Endothelial cell of umbilical vein (primary cell): ENCODE measurements at regions not wholly inside any gene's neighbourhood (a gene's known extent, or its start where the extent isn't known, plus 50 kb on each side); places are given as distances from the start of the nearest gene placed in this dataset.

Experiments
- BruUV-seq: library from RNA; stranded (reverse); fragments of 400-500 nt; replicated peaks from 2 replicates; lab custom pipeline; 2021; lab: Mats Ljungman, UMichigan
- CTCF ChIA-PET: fragments of 300-600, 350-600 bp; sonication (Branson Sonifier 250); formaldehyde crosslinking; loops from one replicate; lab custom pipeline; 2021; ENCODE audit warnings: antibody characterized with exemption, inconsistent platforms; lab: Charles Lee
- POLR2A ChIA-PET: fragments of 300-600, 350-600 bp; sonication (Branson Sonifier 250); formaldehyde crosslinking; loops from one replicate; lab custom pipeline; 2021; ENCODE audit warnings: antibody characterized with exemption, inconsistent platforms; lab: Charles Lee
- DNase-seq: peaks from one replicate; pipeline ENCODE4 v3.0.0-alpha.2; 2011; ENCODE audit warnings: low read depth, low spot score
- FAIRE-seq: peaks from 2 replicates; lab custom pipeline; 2011; peaks lifted over from hg19 to GRCh38; lab: Jason Lieb, UNC
- H2AFZ ChIP-seq: 2 replicates; pipeline ENCODE4 v1.6.0; 2012; ENCODE audit warnings: low read depth, low read length, control low read depth, inconsistent platforms
- H3K27ac ChIP-seq: 2 replicates; pipeline ENCODE4 v1.5.1; 2011; ENCODE audit warnings: low read depth, mild to moderate bottlenecking, control low read depth, low read length, moderate library complexity; ENCODE audit not compliant: insufficient read depth
- H3K27me3 ChIP-seq, 2 experiments: 2 replicates each; pipeline versions ENCODE4 v1.6.0 to v1.6.1; 2011; ENCODE audit warnings: low read length in 2 of 2, mixed read lengths in 1 of 2; ENCODE audit not compliant: control insufficient read depth in 2 of 2, insufficient read depth in 2 of 2
- H3K36me3 ChIP-seq, 2 experiments: 2 replicates in 1 of 2; 3 replicates in 1 of 2; pipeline ENCODE4 v1.5.1; 2011; ENCODE audit warnings: low read length in 2 of 2, mild to moderate bottlenecking in 1 of 2, moderate library complexity in 1 of 2; ENCODE audit not compliant: control insufficient read depth in 2 of 2, insufficient read depth in 2 of 2; ENCODE audit errors: extremely low read depth in 1 of 2
- H3K4me1 ChIP-seq: 3 replicates; pipeline ENCODE4 v1.5.1; 2011; ENCODE audit warnings: mild to moderate bottlenecking, low read length; ENCODE audit not compliant: control insufficient read depth, insufficient read depth; ENCODE audit errors: extremely low read depth
- H3K4me2 ChIP-seq: 2 replicates; pipeline ENCODE4 v1.6.1; 2011; ENCODE audit warnings: low read length, control low read depth, mixed read lengths; ENCODE audit not compliant: insufficient read depth
- H3K4me3 ChIP-seq, 3 experiments: fragments of 200-600 bp in 1 of 3; sonication (generic), shearing (Covaris generic) in 1 of 3; replicated peaks in 1 of 3; 2 replicates each; pipeline ENCODE4 v1.5.1; 2011 to 2016; ENCODE audit warnings: control low read depth in 3 of 3, low read length in 3 of 3, mild to moderate bottlenecking in 2 of 3, inconsistent platforms in 1 of 3, low read depth in 1 of 3, moderate library complexity in 1 of 3; ENCODE audit not compliant: insufficient read depth in 1 of 3
- H3K79me2 ChIP-seq: 2 replicates; pipeline ENCODE4 v1.6.0; 2012; ENCODE audit warnings: low read length, inconsistent platforms; ENCODE audit not compliant: control insufficient read depth, insufficient read depth
- H3K9ac ChIP-seq: replicated peaks from 2 replicates; pipeline ENCODE3; 2011; ENCODE audit warnings: low read length, control low read depth; ENCODE audit not compliant: insufficient read depth; ENCODE audit errors: extremely low read depth
- H3K9me1 ChIP-seq: replicated peaks from 3 replicates; pipeline ENCODE4 v1.6.0; 2011; ENCODE audit warnings: mild to moderate bottlenecking, low read length; ENCODE audit not compliant: control insufficient read depth, insufficient read depth; ENCODE audit errors: extremely low read depth
- H3K9me3 ChIP-seq: replicated peaks from 2 replicates; pipeline ENCODE4 v1.5.1; 2012; ENCODE audit warnings: low read length, inconsistent platforms; ENCODE audit not compliant: control insufficient read depth, insufficient read depth
- H4K20me1 ChIP-seq: replicated peaks from 2 replicates; pipeline ENCODE3; 2011; ENCODE audit warnings: mild to moderate bottlenecking, low read length; ENCODE audit not compliant: control insufficient read depth, insufficient read depth; ENCODE audit errors: extremely low read depth
- CTCF ChIP-seq, 2 donors: IDR thresholded peaks; 1 replicate in 1 of 2; 2 replicates in 1 of 2; pipeline ENCODE4 v1.5.1; 2011; ENCODE audit warnings: low read length in 2 of 2, mild to moderate bottlenecking in 2 of 2, moderate library complexity in 2 of 2, control low read depth in 1 of 2, inconsistent platforms in 1 of 2, low read depth in 1 of 2; ENCODE audit not compliant: insufficient read depth in 1 of 2; ENCODE audit errors: extremely low read depth in 1 of 2
- EZH2 ChIP-seq: IDR thresholded peaks from 2 replicates; pipeline ENCODE4 v1.6.1; 2012; ENCODE audit warnings: borderline replicate concordance, low read depth, mild to moderate bottlenecking, moderate library complexity, low read length, inconsistent platforms; ENCODE audit not compliant: severe bottlenecking
- FOS ChIP-seq: IDR thresholded peaks from 2 replicates; pipeline ENCODE4 v1.6.1; 2011; ENCODE audit warnings: mild to moderate bottlenecking, low read length, moderate library complexity, borderline replicate concordance; ENCODE audit not compliant: insufficient read depth
- GATA2 ChIP-seq: IDR thresholded peaks from 2 replicates; pipeline ENCODE4 v1.7.0; 2011; ENCODE audit warnings: low read depth, mild to moderate bottlenecking, moderate library complexity, mixed read lengths, low read length; ENCODE audit not compliant: insufficient read length, insufficient read depth
- JUN ChIP-seq: IDR thresholded peaks from 2 replicates; pipeline ENCODE4 v1.6.1; 2011; ENCODE audit warnings: borderline replicate concordance, low read depth; ENCODE audit not compliant: insufficient read length, insufficient read depth
- MAX ChIP-seq: IDR thresholded peaks from 2 replicates; pipeline ENCODE4 v1.6.1; 2011; ENCODE audit not compliant: insufficient read depth, insufficient read length
- MYC ChIP-seq: IDR thresholded peaks from one replicate; pipeline ENCODE4 v1.6.1; 2011; ENCODE audit warnings: mild to moderate bottlenecking, low read depth, low read length
- POLR2A ChIP-seq: IDR thresholded peaks from 2 replicates; pipeline ENCODE4 v1.6.1; 2012; ENCODE audit warnings: low read depth, mild to moderate bottlenecking, control low read depth, low read length
- POLR2AphosphoS5 ChIP-seq: IDR thresholded peaks from 2 replicates; pipeline ENCODE4 v1.6.1; 2012; ENCODE audit warnings: low read depth, mild to moderate bottlenecking, control low read depth, low read length, moderate library complexity; ENCODE audit not compliant: insufficient read depth
- dilution Hi-C: fragments of 300-500 bp; cut with MboI; formaldehyde crosslinking; loops from one replicate; pipeline ENCODE4 v1.15.0; 2019; ENCODE audit warnings: low sequenced_read_pairs; ENCODE audit not compliant: extremely low pct_ligation_motif_present
- intact Hi-C: fragments of 100-400 bp; cut with micrococcal nuclease; formaldehyde crosslinking; loops from one replicate; pipeline ENCODE4 v1.10.0; 2022

GRCh38 chr13:106007156-106007555 is 528.3 kb downstream of the EFNB2 start:
- H3K36me3 ChIP-seq: no peaks in the 10 kb centered on the region
- POLR2A ChIA-PET: no interaction called here
- H3K27ac ChIP-seq: no peak overlapping the region
- no peak for FAIRE-seq
- CTCF ChIA-PET: no interaction called here
- no peaks in the 10 kb centered on the region for H3K27me3 ChIP-seq
- no peak for DNase-seq
- no peaks in the 10 kb centered on the region for H3K4me1 ChIP-seq
- intact Hi-C loops: loop anchor here (10.0 kb wide), 1 partner anchor 1108 kb away; no protein-coding TSS in a partner anchor
- no TSS peak for BruUV-seq
- no peak overlapping the region for H3K9ac ChIP-seq
- H2AFZ ChIP-seq: no peak overlapping the region
- no peaks in the 10 kb centered on the region for H3K9me1 ChIP-seq
- TF ChIP-seq POLR2A (no peak), CTCF (IDR thresholded peaks at IDR 0.05; ENCODE audit: extremely low read depth in 1 of 2, insufficient read depth in 1 of 2, low read depth in 1 of 2, low read length in 2 of 2) (no peak), MAX (no peak), GATA2 (no peak), FOS (no peak), JUN (no peak), MYC (no peak), POLR2AphosphoS5 (no peak), EZH2 (no peak)
- H3K4me2 ChIP-seq: no peak overlapping the region
- no peaks in the 10 kb centered on the region for H4K20me1 ChIP-seq
- H3K9me3 ChIP-seq: no peaks in the 10 kb centered on the region
- H3K79me2 ChIP-seq: no peaks in the 10 kb centered on the region
- dilution Hi-C loops: no loop called here
- no peak overlapping the region for H3K4me3 ChIP-seq
